ENCODE measurements at regions not wholly inside any gene's neighbourhood (a gene's known extent, or its start where the extent isn't known, plus 50 kb on each side); places are given as distances from the start of the nearest gene placed in this dataset.

- peaks cover 8% of the 10 kb centered on the region for H3K27me3 Mint-ChIP-seq
- Histone ChIP-seq H3K9ac (ENCODE audit: low read length) (no peak overlapping the region), H3K27ac (ENCODE audit: low read length in 2 of 2) (no peak overlapping the region), H3K36me3 (replicated peaks in 1 of 2; ENCODE audit: control extremely low read depth in 1 of 2, control insufficient read depth in 1 of 2, extremely low read depth in 1 of 2, insufficient read depth in 2 of 2, low read length in 1 of 2) (no peaks in the 10 kb centered on the region), H2AFZ (ENCODE audit: insufficient read depth, low read depth, low read length, poor library complexity, severe bottlenecking) (no peak overlapping the region), H3K4me2 (replicated peaks; ENCODE audit: low read depth, low read length, poor library complexity, severe bottlenecking) (no peak overlapping the region), H3K4me1 (ENCODE audit: control insufficient read depth in 2 of 2, insufficient read depth in 2 of 2, low read length in 2 of 2) (peaks cover 0 to 14% of the 10 kb centered on the region in 2 donors), H3K27me3 (replicated peaks in 1 of 4; ENCODE audit: control extremely low read depth in 1 of 4, control insufficient read depth in 3 of 4, insufficient read depth in 4 of 4, low read length in 3 of 4) (no peaks in the 10 kb centered on the region), H3K9me3 (ENCODE audit: control extremely low read depth in 1 of 3, control insufficient read depth in 2 of 3, insufficient read depth in 1 of 3, low read length in 2 of 3) (no peaks in the 10 kb centered on the region), H3K79me2 (ENCODE audit: control insufficient read depth, insufficient read depth, low read length) (no peaks in the 10 kb centered on the region), H4K20me1 (ENCODE audit: control insufficient read depth, insufficient read depth, low read length, poor library complexity, severe bottlenecking) (no peaks in the 10 kb centered on the region), H3K4me3 (ENCODE audit: control extremely low read depth in 1 of 5, extremely low read depth in 1 of 5, insufficient read depth in 1 of 5, low read depth in 2 of 5, low read length in 4 of 5) (no peak overlapping the region)
- peaks cover 7% of the 10 kb centered on the region for H3K9me3 Mint-ChIP-seq (ENCODE audit: insufficient read depth)
- ChIA-PET CTCF (interaction anchor here (1.5 to 2.3 kb wide), 2 partner anchors 16 to 17 kb away, joined by 5 to 6 read pairs; no protein-coding TSS in a partner anchor), POLR2A (no interaction called here)
- no peak overlapping the region for H3K4me3 Mint-ChIP-seq
- WGBS (ENCODE audit: insufficient coverage) = 62% methylated on average over 5 of the region's 5 CpGs
- no peak overlapping the region for H3K27ac Mint-ChIP-seq
- ATAC-seq (ENCODE audit: low read depth) (no peak), DNase-seq (no peak)
- H3K4me1 Mint-ChIP-seq = peaks cover 10% of the 10 kb centered on the region
- intact Hi-C loops (cut with micrococcal nuclease) = no loop called here
- TF ChIP-seq CTCF (IDR thresholded peaks at IDR 0.05) = no peak
- no peak for TF ChIP-seq EZH2 (IDR thresholded peaks at IDR 0.05; ENCODE audit: borderline replicate concordance, insufficient read depth, low read depth, low read length, poor library complexity, severe bottlenecking)
These were observed 427.1 kb upstream of the ZMIZ1 start for GRCh38 chr10:78641693-78642092.

- no peak overlapping the region for H2AFZ ChIP-seq (ENCODE audit: insufficient read depth, low read depth, low read length, poor library complexity, severe bottlenecking)
- H3K27me3 ChIP-seq (replicated peaks in 1 of 4; ENCODE audit: control extremely low read depth in 1 of 4, control insufficient read depth in 3 of 4, insufficient read depth in 4 of 4, low read length in 3 of 4) = no peaks in the 10 kb centered on the region
- Mint-ChIP-seq H3K27ac (no peak overlapping the region), H3K9me3 (ENCODE audit: insufficient read depth) (peaks cover 7% of the 10 kb centered on the region), H3K27me3 (peaks cover 3% of the 10 kb centered on the region), H3K4me1 (peaks cover 10% of the 10 kb centered on the region), H3K4me3 (no peak overlapping the region)
- WGBS (ENCODE audit: insufficient coverage) = 91% methylated on average over 3 of the region's 4 CpGs
- H3K79me2 ChIP-seq (ENCODE audit: control insufficient read depth, insufficient read depth, low read length) = no peaks in the 10 kb centered on the region
- DNase-seq = no peak
- no peak overlapping the region for H3K4me2 ChIP-seq (replicated peaks; ENCODE audit: low read depth, low read length, poor library complexity, severe bottlenecking)
- ChIA-PET CTCF (interaction anchor here (2.3 kb wide), 1 partner anchor 17 kb away, joined by 5 read pairs; no protein-coding TSS in a partner anchor), POLR2A (no interaction called here)
- peaks cover 0 to 14% of the 10 kb centered on the region in 2 donors for H3K4me1 ChIP-seq (ENCODE audit: control insufficient read depth in 2 of 2, insufficient read depth in 2 of 2, low read length in 2 of 2)
- no peaks in the 10 kb centered on the region for H3K36me3 ChIP-seq (replicated peaks in 1 of 2; ENCODE audit: control extremely low read depth in 1 of 2, control insufficient read depth in 1 of 2, extremely low read depth in 1 of 2, insufficient read depth in 2 of 2, low read length in 1 of 2)
- H4K20me1 ChIP-seq (ENCODE audit: control insufficient read depth, insufficient read depth, low read length, poor library complexity, severe bottlenecking) = no peaks in the 10 kb centered on the region
- no peak for ATAC-seq (ENCODE audit: low read depth)
- intact Hi-C loops (cut with micrococcal nuclease) = no loop called here
- no peaks in the 10 kb centered on the region for H3K9me3 ChIP-seq (ENCODE audit: control extremely low read depth in 1 of 3, control insufficient read depth in 2 of 3, insufficient read depth in 1 of 3, low read length in 2 of 3)
- TF ChIP-seq CTCF (IDR thresholded peaks at IDR 0.05) (no peak), EZH2 (IDR thresholded peaks at IDR 0.05; ENCODE audit: borderline replicate concordance, insufficient read depth, low read depth, low read length, poor library complexity, severe bottlenecking) (no peak)
- no peak overlapping the region for H3K4me3 ChIP-seq (ENCODE audit: control extremely low read depth in 1 of 5, extremely low read depth in 1 of 5, insufficient read depth in 1 of 5, low read depth in 2 of 5, low read length in 4 of 5)
- no peak overlapping the region for H3K9ac ChIP-seq (ENCODE audit: low read length)
- no peak overlapping the region for H3K27ac ChIP-seq (ENCODE audit: low read length in 2 of 2)
These were observed 426.4 kb upstream of the ZMIZ1 start for GRCh38 chr10:78642269-78642816.
